Endodermal cell (in vitro differentiated cells): ENCODE measurements at regions not wholly inside any gene's neighbourhood (a gene's known extent, or its start where the extent isn't known, plus 50 kb on each side); places are given as distances from the start of the nearest gene placed in this dataset.

ENCODE experiments used
- DNase-seq: peaks from one replicate; pipeline ENCODE4 v3.0.0-alpha.2; 2017
- H3K27ac ChIP-seq: 2 replicates; pipeline ENCODE4 v1.5.1; 2013; ENCODE audit warnings: mild to moderate bottlenecking, low read depth, low read length, moderate library complexity
- H3K27me3 ChIP-seq: 2 replicates; pipeline ENCODE4 v1.6.1; 2013; ENCODE audit warnings: mild to moderate bottlenecking, low read length, moderate library complexity; ENCODE audit not compliant: insufficient read depth, control insufficient read depth, poor library complexity, severe bottlenecking
- H3K36me3 ChIP-seq: 2 replicates; pipeline ENCODE4 v1.7.0; 2013; ENCODE audit warnings: mild to moderate bottlenecking, low read length, moderate library complexity; ENCODE audit not compliant: control insufficient read depth, insufficient read depth
- H3K4me1 ChIP-seq: one replicate; pipeline ENCODE4 v1.7.0; 2013; ENCODE audit warnings: low read length; ENCODE audit not compliant: control insufficient read depth, insufficient read depth
- H3K4me3 ChIP-seq: 2 replicates; pipeline ENCODE4 v1.5.1; 2013; ENCODE audit warnings: mild to moderate bottlenecking, low read length, moderate library complexity
- H3K9ac ChIP-seq: 2 replicates; pipeline ENCODE4 v1.6.1; 2013; ENCODE audit warnings: mild to moderate bottlenecking, low read length, moderate library complexity; ENCODE audit not compliant: poor library complexity, severe bottlenecking; ENCODE audit errors: extremely low read depth
- H3K9me3 ChIP-seq: 2 replicates; pipeline ENCODE4 v1.6.1; 2013; ENCODE audit warnings: mild to moderate bottlenecking, low read length, moderate library complexity; ENCODE audit not compliant: control insufficient read depth
- H3K27ac Mint-ChIP-seq: 2 replicates; pipeline ENCODE4 v1.8.0; 2020; ENCODE audit warnings: mixed read lengths
- H3K27me3 Mint-ChIP-seq: 2 replicates; pipeline ENCODE4 v1.8.0; 2021; ENCODE audit warnings: mild to moderate bottlenecking, mixed read lengths; ENCODE audit not compliant: insufficient read depth
- H3K36me3 Mint-ChIP-seq: 2 replicates; pipeline ENCODE4 v1.8.0; 2020; ENCODE audit warnings: low read depth, mixed read lengths
- H3K4me1 Mint-ChIP-seq: 2 replicates; pipeline ENCODE4 v1.8.0; 2020; ENCODE audit warnings: mixed read lengths
- H3K4me3 Mint-ChIP-seq: 2 replicates; pipeline ENCODE4 v1.8.0; 2020; ENCODE audit warnings: mild to moderate bottlenecking, moderate library complexity, mixed read lengths
- H3K9me3 Mint-ChIP-seq: 2 replicates; pipeline ENCODE4 v1.8.0; 2020; ENCODE audit warnings: mild to moderate bottlenecking, mixed read lengths
- WGBS, 2 experiments: methylation state at CpG; one replicate each; pipeline versions ENCODE4 v1.1.5 to v1.1.7; 2013; ENCODE audit warnings: missing lambda C conversion rate in 2 of 2, mixed read lengths in 1 of 2; ENCODE audit not compliant: insufficient coverage in 1 of 2, insufficient read length in 1 of 2; 5-methylcytosine and 5-hydroxymethylcytosine counted together
- TF ChIP-seq, protein P1 (sequence below): fragments of 200-600 bp; sonication (generic); conservative IDR thresholded peaks from 2 replicates; pipeline ENCODE4 v1.5.0; 2021; ENCODE audit warnings: antibody characterized with exemption, mild to moderate bottlenecking

DNA sequence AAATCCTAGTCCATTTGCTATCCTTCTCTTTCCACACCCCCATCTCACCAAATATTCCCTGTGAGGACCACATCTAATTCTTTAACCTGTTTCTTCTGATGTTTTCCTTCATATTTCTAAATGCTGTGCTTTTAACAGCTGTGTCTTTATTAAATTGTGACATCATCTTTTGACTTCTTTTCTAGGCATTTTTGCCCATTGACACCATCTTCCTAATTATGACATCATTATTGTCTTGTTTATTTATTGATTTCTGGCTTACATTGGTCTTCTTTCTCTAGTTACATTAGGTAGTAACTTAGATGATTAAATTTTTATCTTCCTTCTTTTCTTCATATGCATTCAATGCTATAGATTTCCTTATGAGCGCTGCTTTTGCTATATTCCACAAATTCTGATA lies 175.8 kb upstream of the PDE5A start:
- Mint-ChIP-seq H3K27ac (no peak overlapping the region), H3K4me3 (no peak overlapping the region), H3K36me3 (no peaks in the 10 kb centered on the region), H3K27me3 (no peaks in the 10 kb centered on the region), H3K9me3 (no peaks in the 10 kb centered on the region), H3K4me1 (peaks cover 3% of the 10 kb centered on the region)
- H3K9ac ChIP-seq = no peak overlapping the region
- no peak overlapping the region for H3K27ac ChIP-seq
- WGBS, 2 experiments = no CpG with 5 or more reads among the region's 1 CpG
- TF ChIP-seq, protein P1, sequence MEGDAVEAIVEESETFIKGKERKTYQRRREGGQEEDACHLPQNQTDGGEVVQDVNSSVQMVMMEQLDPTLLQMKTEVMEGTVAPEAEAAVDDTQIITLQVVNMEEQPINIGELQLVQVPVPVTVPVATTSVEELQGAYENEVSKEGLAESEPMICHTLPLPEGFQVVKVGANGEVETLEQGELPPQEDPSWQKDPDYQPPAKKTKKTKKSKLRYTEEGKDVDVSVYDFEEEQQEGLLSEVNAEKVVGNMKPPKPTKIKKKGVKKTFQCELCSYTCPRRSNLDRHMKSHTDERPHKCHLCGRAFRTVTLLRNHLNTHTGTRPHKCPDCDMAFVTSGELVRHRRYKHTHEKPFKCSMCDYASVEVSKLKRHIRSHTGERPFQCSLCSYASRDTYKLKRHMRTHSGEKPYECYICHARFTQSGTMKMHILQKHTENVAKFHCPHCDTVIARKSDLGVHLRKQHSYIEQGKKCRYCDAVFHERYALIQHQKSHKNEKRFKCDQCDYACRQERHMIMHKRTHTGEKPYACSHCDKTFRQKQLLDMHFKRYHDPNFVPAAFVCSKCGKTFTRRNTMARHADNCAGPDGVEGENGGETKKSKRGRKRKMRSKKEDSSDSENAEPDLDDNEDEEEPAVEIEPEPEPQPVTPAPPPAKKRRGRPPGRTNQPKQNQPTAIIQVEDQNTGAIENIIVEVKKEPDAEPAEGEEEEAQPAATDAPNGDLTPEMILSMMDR = no peak
- DNase-seq = no peak
- H3K27me3 ChIP-seq = no peaks in the 10 kb centered on the region
- H3K36me3 ChIP-seq = no peaks in the 10 kb centered on the region
- no peaks in the 10 kb centered on the region for H3K9me3 ChIP-seq
- H3K4me1 ChIP-seq = no peaks in the 10 kb centered on the region
- no peak overlapping the region for H3K4me3 ChIP-seq

DNA sequence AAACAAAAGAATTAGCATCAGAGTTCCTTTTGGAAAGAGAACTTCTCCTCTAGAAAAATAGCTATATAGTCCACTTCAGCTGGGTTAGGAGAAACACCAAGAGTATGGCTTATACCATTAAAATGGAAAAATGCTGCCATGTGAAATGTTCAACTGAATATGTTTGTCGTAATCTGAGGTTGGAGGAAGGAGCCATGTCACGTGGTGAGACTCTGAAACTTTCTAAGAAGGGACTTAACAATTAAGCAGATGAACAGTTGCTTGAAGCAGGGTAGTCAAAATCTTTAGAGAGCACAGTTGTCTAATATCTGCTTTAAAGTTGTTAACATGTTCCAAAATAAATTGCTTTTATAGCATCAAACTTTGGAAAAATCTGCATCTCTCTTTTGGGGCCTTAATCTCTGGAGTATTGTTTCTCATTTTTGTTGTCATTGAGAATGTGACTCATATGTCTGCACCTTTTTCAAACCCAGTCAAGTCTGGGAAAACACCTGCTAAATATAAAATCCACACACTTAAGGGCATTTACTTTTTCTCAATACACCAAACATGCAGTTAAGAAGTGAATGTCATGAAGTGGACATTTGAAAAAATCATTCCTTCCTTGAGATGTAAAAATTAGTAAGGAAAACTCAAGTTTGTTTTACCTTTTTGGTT lies 168.8 kb upstream of the PDE5A start:
- no peaks in the 10 kb centered on the region for H3K27me3 Mint-ChIP-seq
- H3K27ac Mint-ChIP-seq = no peak overlapping the region
- no peaks in the 10 kb centered on the region for H3K4me1 ChIP-seq
- no peak overlapping the region for H3K4me3 ChIP-seq
- no peaks in the 10 kb centered on the region for H3K36me3 Mint-ChIP-seq
- peaks cover 15% of the 10 kb centered on the region for H3K4me1 Mint-ChIP-seq
- H3K27ac ChIP-seq = no peak overlapping the region
- no peaks in the 10 kb centered on the region for H3K9me3 Mint-ChIP-seq
- no peak for DNase-seq
- no peaks in the 10 kb centered on the region for H3K9me3 ChIP-seq
- TF ChIP-seq, protein P1 = no peak
- no peak overlapping the region for H3K9ac ChIP-seq
- 84 to 95% methylated on average over 2 of the region's 2 CpGs for WGBS, 2 experiments
- no peak overlapping the region for H3K4me3 Mint-ChIP-seq
- no peaks in the 10 kb centered on the region for H3K27me3 ChIP-seq
- no peaks in the 10 kb centered on the region for H3K36me3 ChIP-seq

DNA sequence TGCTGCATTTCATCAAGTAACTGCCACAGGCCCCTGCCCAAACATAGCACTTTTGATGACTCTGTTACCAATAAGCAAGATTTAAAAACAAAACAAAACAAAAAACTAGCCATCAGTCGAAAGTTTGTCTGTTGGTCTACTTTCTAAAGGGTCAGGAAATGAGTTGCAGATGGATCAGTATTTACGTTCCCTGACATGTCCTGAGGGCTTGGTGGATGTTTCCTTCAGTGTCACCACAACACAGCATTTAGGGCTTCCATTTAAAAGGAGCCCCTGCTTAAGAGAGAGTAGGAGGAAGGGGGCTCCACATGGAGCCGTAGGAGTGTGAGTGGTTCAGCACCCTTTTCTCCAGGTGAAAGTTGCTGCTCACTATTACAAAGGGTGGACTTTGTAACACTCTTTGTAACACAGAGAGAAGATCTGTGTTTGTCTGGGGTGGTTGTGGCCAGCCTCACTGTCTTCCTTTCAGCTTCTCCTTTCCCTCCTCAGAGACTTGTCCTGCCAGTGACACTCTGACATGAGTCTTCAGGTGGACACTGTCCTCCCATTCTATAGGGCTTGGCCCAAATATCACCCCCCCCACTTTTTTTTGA lies 167.5 kb upstream of the PDE5A start:
- H3K4me1 ChIP-seq = no peaks in the 10 kb centered on the region
- H3K4me1 Mint-ChIP-seq = peaks cover 15% of the 10 kb centered on the region
- no peaks in the 10 kb centered on the region for H3K27me3 ChIP-seq
- no peaks in the 10 kb centered on the region for H3K36me3 Mint-ChIP-seq
- TF ChIP-seq, protein P1 = no peak
- H3K9me3 Mint-ChIP-seq = peaks cover under 1% of the 10 kb centered on the region
- 83 to 86% methylated on average over 1 to 3 of the region's 3 CpGs for WGBS, 2 experiments
- H3K27ac ChIP-seq = no peak overlapping the region
- H3K9ac ChIP-seq = no peak overlapping the region
- H3K36me3 ChIP-seq = no peaks in the 10 kb centered on the region
- no peak overlapping the region for H3K4me3 ChIP-seq
- no peaks in the 10 kb centered on the region for H3K9me3 ChIP-seq
- DNase-seq = no peak
- no peak overlapping the region for H3K27ac Mint-ChIP-seq
- H3K4me3 Mint-ChIP-seq = no peak overlapping the region
- H3K27me3 Mint-ChIP-seq = no peaks in the 10 kb centered on the region
